Gastrocnemius medialis (tissue), 4 donors: ENCODE measurements at regions not wholly inside any gene's neighbourhood (a gene's known extent, or its start where the extent isn't known, plus 50 kb on each side); places are given as distances from the start of the nearest gene placed in this dataset.

Source experiments
- ATAC-seq, 2 donors: fragments of 150-250 bp; one replicate each; pipeline ENCODE4 v1.9.1; 2016
- DNase-seq, 2 donors: peaks; one replicate each; pipeline ENCODE4 v3.0.0-alpha.2; 2019
- H3K27ac ChIP-seq, 4 donors: fragments of 200-600 bp; sonication (generic); 1 replicate in 1 of 4; 2 replicates in 3 of 4; pipeline ENCODE4 v1.5.1; 2016 to 2018; ENCODE audit warnings: mild to moderate bottlenecking in 2 of 4, moderate library complexity in 1 of 4
- H3K27me3 ChIP-seq, 3 donors: fragments of 200-600 bp; sonication (generic) in 2 of 3; 1 replicate in 1 of 3; 2 replicates in 2 of 3; pipeline versions ENCODE4 v1.5.1 to v1.6.0; 2016 to 2019; ENCODE audit warnings: mild to moderate bottlenecking in 1 of 3, moderate library complexity in 1 of 3
- H3K36me3 ChIP-seq, 2 donors: fragments of 200-600 bp; sonication (generic) in 1 of 2; one replicate each; pipeline ENCODE4 v1.5.1; 2017 to 2018
- H3K4me1 ChIP-seq, 2 donors: fragments of 200-600 bp; sonication (generic) in 1 of 2; one replicate each; pipeline ENCODE4 v1.5.1; 2016 to 2017; ENCODE audit warnings: mild to moderate bottlenecking in 2 of 2
- H3K4me3 ChIP-seq, 4 donors: fragments of 200-600 bp; sonication (generic) in 3 of 4; 1 replicate in 1 of 4; 2 replicates in 3 of 4; pipeline ENCODE4 v1.5.1; 2016 to 2019; ENCODE audit warnings: mild to moderate bottlenecking in 2 of 4
- H3K9me3 ChIP-seq, 3 donors: fragments of 200-600 bp; sonication (generic) in 2 of 3; 1 replicate in 1 of 3; 2 replicates in 2 of 3; pipeline ENCODE4 v1.5.1; 2016 to 2019
- POLR2A ChIP-seq, 2 donors: fragments of 450-650 bp; IDR thresholded peaks; one replicate each; pipeline ENCODE4 v1.6.1; 2017; ENCODE audit warnings: antibody characterized with exemption in 2 of 2, mild to moderate bottlenecking in 2 of 2, moderate library complexity in 2 of 2
- in situ Hi-C, 4 donors: fragments of 200-750 bp; cut with MboI; loops; one replicate each; pipeline versions ENCODE4 v1.15.0 to v1.8.0; 2017; ENCODE audit warnings: low sequenced_read_pairs in 4 of 4
- intact Hi-C: fragments of 100-400 bp; cut with DNase I; formaldehyde crosslinking; loops from one replicate; pipeline ENCODE4 v1.15.1; 2023; ENCODE audit warnings: low total_unique reads
- TF ChIP-seq, protein P1 (sequence below), 5 experiments: fragments of 450-650 bp in 3 of 5; fragments of 200-600 bp in 2 of 5; sonication (generic) in 2 of 5; IDR thresholded peaks in 4 of 5; conservative IDR thresholded peaks in 1 of 5; 1 replicate in 4 of 5; 2 replicates in 1 of 5; pipeline ENCODE4 v1.5.1; 2016 to 2019; ENCODE audit warnings: antibody characterized with exemption in 5 of 5, mild to moderate bottlenecking in 3 of 5, moderate library complexity in 3 of 5

DNA sequence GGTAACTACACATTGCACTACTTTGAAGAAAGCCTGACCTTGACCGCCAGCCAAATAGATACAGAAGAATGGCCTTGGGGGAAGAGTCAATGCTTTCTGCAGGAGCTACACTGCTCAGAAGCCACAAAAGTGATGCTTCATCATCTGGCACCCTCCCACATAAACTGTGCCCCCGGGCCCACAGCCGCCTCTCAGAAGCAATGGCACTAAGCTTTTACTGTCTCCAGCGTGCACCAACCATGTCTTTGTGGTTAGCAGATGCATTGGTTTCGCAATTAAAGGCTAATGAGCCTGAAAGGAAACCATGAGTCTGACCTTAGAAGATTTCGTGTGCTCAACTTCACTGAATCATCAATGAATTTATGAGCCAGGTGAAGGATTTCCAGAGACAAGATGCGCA lies 209.4 kb upstream of the TRIB2 start:
- TF ChIP-seq, protein P1, sequence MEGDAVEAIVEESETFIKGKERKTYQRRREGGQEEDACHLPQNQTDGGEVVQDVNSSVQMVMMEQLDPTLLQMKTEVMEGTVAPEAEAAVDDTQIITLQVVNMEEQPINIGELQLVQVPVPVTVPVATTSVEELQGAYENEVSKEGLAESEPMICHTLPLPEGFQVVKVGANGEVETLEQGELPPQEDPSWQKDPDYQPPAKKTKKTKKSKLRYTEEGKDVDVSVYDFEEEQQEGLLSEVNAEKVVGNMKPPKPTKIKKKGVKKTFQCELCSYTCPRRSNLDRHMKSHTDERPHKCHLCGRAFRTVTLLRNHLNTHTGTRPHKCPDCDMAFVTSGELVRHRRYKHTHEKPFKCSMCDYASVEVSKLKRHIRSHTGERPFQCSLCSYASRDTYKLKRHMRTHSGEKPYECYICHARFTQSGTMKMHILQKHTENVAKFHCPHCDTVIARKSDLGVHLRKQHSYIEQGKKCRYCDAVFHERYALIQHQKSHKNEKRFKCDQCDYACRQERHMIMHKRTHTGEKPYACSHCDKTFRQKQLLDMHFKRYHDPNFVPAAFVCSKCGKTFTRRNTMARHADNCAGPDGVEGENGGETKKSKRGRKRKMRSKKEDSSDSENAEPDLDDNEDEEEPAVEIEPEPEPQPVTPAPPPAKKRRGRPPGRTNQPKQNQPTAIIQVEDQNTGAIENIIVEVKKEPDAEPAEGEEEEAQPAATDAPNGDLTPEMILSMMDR (IDR thresholded peaks at IDR 0.05 in 4 of 5, conservative IDR thresholded peaks at IDR 0.05 in 1 of 5), result no peak
- TF ChIP-seq POLR2A (IDR thresholded peaks at IDR 0.05), result no peak
- Histone ChIP-seq H3K4me3 (no peak overlapping the region), H3K27me3 (no peaks in the 10 kb centered on the region), H3K27ac (no peak overlapping the region), H3K9me3 (no peaks in the 10 kb centered on the region), H3K4me1 (no peaks in the 10 kb centered on the region), H3K36me3 (no peaks in the 10 kb centered on the region)
- DNase-seq (no peak), ATAC-seq (no peak)
- intact Hi-C loops, result no loop called here
- in situ Hi-C loops, result no loop called here

DNA sequence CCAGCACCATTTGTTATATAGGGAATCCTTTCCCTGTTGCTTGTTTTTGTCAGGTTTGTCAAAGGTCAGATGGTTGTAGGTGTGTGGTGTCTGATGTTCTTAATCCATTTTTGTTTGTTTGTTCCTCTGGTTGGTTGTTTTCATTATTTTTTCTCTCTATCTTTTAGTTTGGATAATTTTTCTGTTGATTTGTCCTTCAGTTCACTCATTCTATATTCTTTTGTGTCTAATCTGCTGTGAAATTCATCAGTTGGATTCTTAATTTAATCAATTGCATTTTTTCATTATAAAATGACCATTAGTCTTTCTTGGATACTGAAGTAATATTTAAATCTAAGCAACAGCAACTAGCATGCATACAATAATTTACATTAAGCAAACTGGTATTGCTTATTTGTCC lies 206.7 kb upstream of the TRIB2 start:
- ATAC-seq, result no peak
- Histone ChIP-seq H3K4me1 (no peaks in the 10 kb centered on the region), H3K27ac (no peak overlapping the region), H3K36me3 (no peaks in the 10 kb centered on the region), H3K4me3 (no peak overlapping the region), H3K27me3 (no peaks in the 10 kb centered on the region), H3K9me3 (no peaks in the 10 kb centered on the region)
- in situ Hi-C loops, result no loop called here
- intact Hi-C loops, result no loop called here
- DNase-seq, result no peak
- TF ChIP-seq, protein P1 (IDR thresholded peaks at IDR 0.05 in 4 of 5, conservative IDR thresholded peaks at IDR 0.05 in 1 of 5), result no peak
- no peak for TF ChIP-seq POLR2A (IDR thresholded peaks at IDR 0.05)

DNA sequence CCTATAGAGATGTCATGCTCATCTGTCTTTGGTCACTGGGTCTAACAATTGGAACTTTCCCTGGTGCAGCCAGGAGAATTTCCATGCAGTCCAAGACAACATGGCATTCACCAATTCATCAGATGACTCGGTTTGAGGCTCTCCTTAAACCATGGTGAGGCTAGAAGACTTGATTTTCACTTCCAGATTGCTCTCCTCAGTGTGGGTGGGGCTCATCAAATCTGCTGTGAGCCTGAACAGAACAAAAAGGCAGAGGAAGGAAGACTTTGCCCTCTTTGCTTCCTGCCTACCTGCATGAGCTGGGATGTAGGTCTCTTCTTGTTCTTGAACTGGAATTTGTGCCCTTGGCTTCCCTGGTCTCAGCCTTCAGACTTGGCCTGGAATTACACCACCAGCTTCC lies 203.4 kb upstream of the TRIB2 start:
- DNase-seq (no peak), ATAC-seq (no peak)
- Histone ChIP-seq H3K27me3 (no peaks in the 10 kb centered on the region), H3K27ac (no peak overlapping the region), H3K4me3 (no peak overlapping the region), H3K4me1 (no peaks in the 10 kb centered on the region), H3K9me3 (no peaks in the 10 kb centered on the region), H3K36me3 (no peaks in the 10 kb centered on the region)
- in situ Hi-C loops, result no loop called here
- TF ChIP-seq, protein P1 (IDR thresholded peaks at IDR 0.05 in 4 of 5, conservative IDR thresholded peaks at IDR 0.05 in 1 of 5), result no peak
- TF ChIP-seq POLR2A (IDR thresholded peaks at IDR 0.05), result no peak
- intact Hi-C loops, result no loop called here

DNA sequence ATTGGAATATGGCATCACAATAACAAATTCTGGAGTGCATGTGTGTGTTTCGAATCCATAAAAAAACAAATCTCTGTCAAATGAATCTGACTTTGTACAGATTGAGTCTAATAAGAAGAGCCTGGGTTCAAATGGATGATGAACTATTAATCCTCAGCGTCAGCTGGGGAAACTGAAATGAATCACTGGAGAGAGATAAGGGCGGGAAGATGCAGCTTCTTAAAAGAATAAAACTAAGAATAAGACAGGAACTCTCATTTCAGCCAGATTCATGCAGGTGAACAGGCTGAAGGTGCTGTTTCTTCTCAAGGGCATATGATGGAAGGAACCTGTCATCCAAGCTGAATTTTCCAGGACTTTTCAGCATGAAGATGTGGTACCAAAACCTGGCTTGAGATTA lies 202.6 kb upstream of the TRIB2 start:
- in situ Hi-C loops, result no loop called here

More for the DNA sequence above, 202.6 kb upstream of the TRIB2 start:
- Histone ChIP-seq H3K9me3 (no peaks in the 10 kb centered on the region), H3K27me3 (no peaks in the 10 kb centered on the region), H3K27ac (no peak overlapping the region), H3K4me1 (no peaks in the 10 kb centered on the region), H3K36me3 (no peaks in the 10 kb centered on the region), H3K4me3 (no peak overlapping the region)
- DNase-seq (no peak), ATAC-seq (no peak)
- intact Hi-C loops, result no loop called here
- no peak for TF ChIP-seq POLR2A (IDR thresholded peaks at IDR 0.05)
- TF ChIP-seq, protein P1 (IDR thresholded peaks at IDR 0.05 in 4 of 5, conservative IDR thresholded peaks at IDR 0.05 in 1 of 5), result no peak
